ENCODE measurements at regions not wholly inside any gene's neighbourhood (a gene's known extent, or its start where the extent isn't known, plus 50 kb on each side); places are given as distances from the start of the nearest gene placed in this dataset.
"Not testable (repeated sequence)": the region's sequence is repeated elsewhere in the genome, so short reads cannot be mapped to it uniquely, and the experiment has no call there.

- H3K27ac ChIP-seq (ENCODE audit: low read depth, low read length); H3K4me3 Mint-ChIP-seq; ATAC-seq; DNase-seq; H3K27me3 Mint-ChIP-seq; H3K4me1 Mint-ChIP-seq; H3K36me3 Mint-ChIP-seq; intact Hi-C loops (cut with micrococcal nuclease); H3K9me3 ChIP-seq (ENCODE audit: control insufficient read depth in 2 of 3, low read length in 3 of 3); H3K4me1 ChIP-seq (ENCODE audit: control insufficient read depth in 2 of 2, insufficient read depth in 2 of 2, low read length in 2 of 2); H3K27me3 ChIP-seq (ENCODE audit: control insufficient read depth in 2 of 2, insufficient read depth in 2 of 2, low read length in 2 of 2); H3K36me3 ChIP-seq (ENCODE audit: control insufficient read depth in 2 of 3, insufficient read depth in 3 of 3, low read length in 3 of 3); CTCF ChIA-PET; H3K4me3 ChIP-seq (ENCODE audit: low read length); H3K27ac Mint-ChIP-seq; POLR2A ChIA-PET: not testable (repeated sequence)
- peaks cover 0 to 26% (median 5%) of the 10 kb centered on the region in 11 donors for H3K9me3 Mint-ChIP-seq
Observed at GRCh38 chr14:85189253-85189652, 340.7 kb upstream of the FLRT2 start.

- Mint-ChIP-seq H3K9me3 (peaks cover 0 to 24% (median 7%) of the 10 kb centered on the region in 11 donors), H3K36me3 (no peaks in the 10 kb centered on the region), H3K4me3 (no peak overlapping the region), H3K4me1 (no peaks in the 10 kb centered on the region), H3K27me3 (no peaks in the 10 kb centered on the region), H3K27ac (no peak overlapping the region)
- ATAC-seq (no peak), DNase-seq (no peak)
- no peak overlapping the region for H3K27ac ChIP-seq (ENCODE audit: low read depth, low read length)
- no peak overlapping the region for H3K4me3 ChIP-seq (ENCODE audit: low read length)
- no peaks in the 10 kb centered on the region for H3K27me3 ChIP-seq (ENCODE audit: control insufficient read depth in 2 of 2, insufficient read depth in 2 of 2, low read length in 2 of 2)
- intact Hi-C loops (cut with micrococcal nuclease): no loop called here
- H3K4me1 ChIP-seq (ENCODE audit: control insufficient read depth in 2 of 2, insufficient read depth in 2 of 2, low read length in 2 of 2): no peaks in the 10 kb centered on the region
- H3K36me3 ChIP-seq (ENCODE audit: control insufficient read depth in 2 of 3, insufficient read depth in 3 of 3, low read length in 3 of 3): no peaks in the 10 kb centered on the region
- POLR2A ChIA-PET: no interaction called here
- no peaks in the 10 kb centered on the region for H3K9me3 ChIP-seq (ENCODE audit: control insufficient read depth in 2 of 3, low read length in 3 of 3)
- CTCF ChIA-PET: no interaction called here
Observed at GRCh38 chr14:85190251-85190650, 339.7 kb upstream of the FLRT2 start.

GRCh38 chr14:85191986-85192385 is 338.0 kb upstream of the FLRT2 start:
- Mint-ChIP-seq H3K9me3 (peaks cover 1 to 19% (median 8%) of the 10 kb centered on the region in 11 donors), H3K4me1 (no peaks in the 10 kb centered on the region), H3K27ac (no peak overlapping the region), H3K27me3 (no peaks in the 10 kb centered on the region), H3K4me3 (no peak overlapping the region), H3K36me3 (no peaks in the 10 kb centered on the region)
- no peak for ATAC-seq
- CTCF ChIA-PET: no interaction called here
- H3K36me3 ChIP-seq (ENCODE audit: control insufficient read depth in 2 of 3, insufficient read depth in 3 of 3, low read length in 3 of 3): no peaks in the 10 kb centered on the region
- peaks cover 0 to 2% of the 10 kb centered on the region in 2 donors for H3K27me3 ChIP-seq (ENCODE audit: control insufficient read depth in 2 of 2, insufficient read depth in 2 of 2, low read length in 2 of 2)
- DNase-seq: no peak
- no peak overlapping the region for H3K4me3 ChIP-seq (ENCODE audit: low read length)
- POLR2A ChIA-PET: no interaction called here
- no peaks in the 10 kb centered on the region for H3K4me1 ChIP-seq (ENCODE audit: control insufficient read depth in 2 of 2, insufficient read depth in 2 of 2, low read length in 2 of 2)
- H3K27ac ChIP-seq (ENCODE audit: low read depth, low read length): no peak overlapping the region
- H3K9me3 ChIP-seq (ENCODE audit: control insufficient read depth in 2 of 3, low read length in 3 of 3): no peaks in the 10 kb centered on the region
- intact Hi-C loops (cut with micrococcal nuclease): no loop called here

GRCh38 chr14:85195872-85196477 is 334.0 kb upstream of the FLRT2 start:
- Mint-ChIP-seq H3K27ac (no peak overlapping the region), H3K4me1 (no peaks in the 10 kb centered on the region), H3K36me3 (no peaks in the 10 kb centered on the region), H3K27me3 (no peaks in the 10 kb centered on the region), H3K9me3 (peaks cover 0 to 13% (median 4%) of the 10 kb centered on the region in 11 donors), H3K4me3 (no peak overlapping the region)
- Histone ChIP-seq H3K4me3 (ENCODE audit: low read length) (no peak overlapping the region), H3K9me3 (ENCODE audit: control insufficient read depth in 2 of 3, low read length in 3 of 3) (no peaks in the 10 kb centered on the region), H3K36me3 (ENCODE audit: control insufficient read depth in 2 of 3, insufficient read depth in 3 of 3, low read length in 3 of 3) (no peaks in the 10 kb centered on the region), H3K27ac (ENCODE audit: low read depth, low read length) (no peak overlapping the region), H3K27me3 (ENCODE audit: control insufficient read depth in 2 of 2, insufficient read depth in 2 of 2, low read length in 2 of 2) (peaks cover 0 to 2% of the 10 kb centered on the region in 2 donors), H3K4me1 (ENCODE audit: control insufficient read depth in 2 of 2, insufficient read depth in 2 of 2, low read length in 2 of 2) (no peaks in the 10 kb centered on the region)
- ChIA-PET CTCF (no interaction called here), POLR2A (no interaction called here)
- ATAC-seq (no peak), DNase-seq (no peak)
- intact Hi-C loops (cut with micrococcal nuclease): no loop called here

- CTCF ChIA-PET: interaction anchor here (0.7 kb wide), 1 partner anchor 85 kb away, joined by 3 read pairs; no protein-coding TSS in a partner anchor
- H3K4me3 Mint-ChIP-seq: no peak overlapping the region
- H3K27ac Mint-ChIP-seq: no peak overlapping the region
Observed at GRCh38 chr14:85198001-85198400, 331.9 kb upstream of the FLRT2 start.

GRCh38 chr14:85205875-85206274 is 324.1 kb upstream of the FLRT2 start:
- H3K4me1 Mint-ChIP-seq: no peaks in the 10 kb centered on the region
- H3K27ac ChIP-seq (ENCODE audit: low read depth, low read length): no peak overlapping the region
- H3K9me3 ChIP-seq (ENCODE audit: control insufficient read depth in 2 of 3, low read length in 3 of 3): no peaks in the 10 kb centered on the region
- H3K4me3 Mint-ChIP-seq: no peak overlapping the region
- H3K36me3 ChIP-seq (ENCODE audit: control insufficient read depth in 2 of 3, insufficient read depth in 3 of 3, low read length in 3 of 3): no peaks in the 10 kb centered on the region
- DNase-seq: no peak
- intact Hi-C loops (cut with micrococcal nuclease): no loop called here
- no peaks in the 10 kb centered on the region for H3K27me3 ChIP-seq (ENCODE audit: control insufficient read depth in 2 of 2, insufficient read depth in 2 of 2, low read length in 2 of 2)
- H3K27ac Mint-ChIP-seq: no peak overlapping the region
- peaks cover 0 to 19% (median 2%) of the 10 kb centered on the region in 11 donors for H3K9me3 Mint-ChIP-seq
- ATAC-seq: no peak
- H3K36me3 Mint-ChIP-seq: no peaks in the 10 kb centered on the region
- CTCF ChIA-PET: no interaction called here
- H3K4me3 ChIP-seq (ENCODE audit: low read length): no peak overlapping the region
- H3K27me3 Mint-ChIP-seq: no peaks in the 10 kb centered on the region
- H3K4me1 ChIP-seq (ENCODE audit: control insufficient read depth in 2 of 2, insufficient read depth in 2 of 2, low read length in 2 of 2): no peaks in the 10 kb centered on the region
- POLR2A ChIA-PET: no interaction called here

More at GRCh38 chr14:85198001-85198400, 331.9 kb upstream of the FLRT2 start:
- Mint-ChIP-seq H3K27me3 (no peaks in the 10 kb centered on the region), H3K4me1 (no peaks in the 10 kb centered on the region), H3K9me3 (peaks cover 0 to 20% (median 4%) of the 10 kb centered on the region in 11 donors), H3K36me3 (no peaks in the 10 kb centered on the region)
- no peaks in the 10 kb centered on the region for H3K9me3 ChIP-seq (ENCODE audit: control insufficient read depth in 2 of 3, low read length in 3 of 3)
- no peak overlapping the region for H3K27ac ChIP-seq (ENCODE audit: low read depth, low read length)
- H3K27me3 ChIP-seq (ENCODE audit: control insufficient read depth in 2 of 2, insufficient read depth in 2 of 2, low read length in 2 of 2): peaks cover 0 to 2% of the 10 kb centered on the region in 2 donors
- intact Hi-C loops (cut with micrococcal nuclease): no loop called here
- no peak overlapping the region for H3K4me3 ChIP-seq (ENCODE audit: low read length)
- H3K36me3 ChIP-seq (ENCODE audit: control insufficient read depth in 2 of 3, insufficient read depth in 3 of 3, low read length in 3 of 3): no peaks in the 10 kb centered on the region
- no peaks in the 10 kb centered on the region for H3K4me1 ChIP-seq (ENCODE audit: control insufficient read depth in 2 of 2, insufficient read depth in 2 of 2, low read length in 2 of 2)
- ATAC-seq (no peak), DNase-seq (no peak)
- POLR2A ChIA-PET: no interaction called here

GRCh38 chr14:85214471-85214870 is 315.5 kb upstream of the FLRT2 start:
- no peaks in the 10 kb centered on the region for H3K27me3 Mint-ChIP-seq
- no peaks in the 10 kb centered on the region for H3K36me3 Mint-ChIP-seq

More at GRCh38 chr14:85214471-85214870, 315.5 kb upstream of the FLRT2 start:
- no peaks in the 10 kb centered on the region for H3K36me3 ChIP-seq (ENCODE audit: control insufficient read depth in 2 of 3, insufficient read depth in 3 of 3, low read length in 3 of 3)
- DNase-seq (no peak), ATAC-seq (no peak)
- no peaks in the 10 kb centered on the region for H3K27me3 ChIP-seq (ENCODE audit: control insufficient read depth in 2 of 2, insufficient read depth in 2 of 2, low read length in 2 of 2)
- no peaks in the 10 kb centered on the region for H3K4me1 ChIP-seq (ENCODE audit: control insufficient read depth in 2 of 2, insufficient read depth in 2 of 2, low read length in 2 of 2)
- no peak overlapping the region for H3K4me3 ChIP-seq (ENCODE audit: low read length)
- Mint-ChIP-seq H3K4me3 (no peak overlapping the region), H3K27ac (no peak overlapping the region), H3K9me3 (peaks cover 1 to 16% (median 7%) of the 10 kb centered on the region in 11 donors), H3K4me1 (no peaks in the 10 kb centered on the region)
- no peak overlapping the region for H3K27ac ChIP-seq (ENCODE audit: low read depth, low read length)
- intact Hi-C loops (cut with micrococcal nuclease): no loop called here
- no peaks in the 10 kb centered on the region for H3K9me3 ChIP-seq (ENCODE audit: control insufficient read depth in 2 of 3, low read length in 3 of 3)
- ChIA-PET POLR2A (no interaction called here), CTCF (no interaction called here)

All from naive thymus-derived CD4-positive, alpha-beta T cell (primary cell).